OCI-LY7 (cell line): ENCODE measurements at regions not wholly inside any gene's neighbourhood (a gene's known extent, or its start where the extent isn't known, plus 50 kb on each side); places are given as distances from the start of the nearest gene placed in this dataset.

Experiments
- BruUV-seq: library from RNA; stranded (reverse); fragments of 400-500 nt; replicated peaks from 2 replicates; lab custom pipeline; 2021; lab: Mats Ljungman, UMichigan
- CTCF ChIA-PET: fragments of 300-600 bp; sonication (Branson Sonifier 250); formaldehyde crosslinking; loops from one replicate; lab custom pipeline; 2022; ENCODE audit warnings: antibody characterized with exemption; ENCODE audit not compliant: unreplicated experiment; lab: Charles Lee
- POLR2A ChIA-PET: fragments of 300-600 bp; sonication (Branson Sonifier 250); formaldehyde crosslinking; loops from one replicate; lab custom pipeline; 2022; ENCODE audit warnings: antibody characterized with exemption; lab: Charles Lee
- DNase-seq: peaks from one replicate; pipeline ENCODE4 v3.0.0-alpha.2; 2015; ENCODE audit warnings: low spot score
- H2AFZ ChIP-seq: fragments of 200-600 bp; sonication (generic), shearing (Covaris generic); 2 replicates; pipeline ENCODE4 v1.6.1; 2014; ENCODE audit warnings: mild to moderate bottlenecking, antibody characterized with exemption, low read length, moderate library complexity
- H3K27ac ChIP-seq: fragments of 200-600 bp; sonication (generic); 2 replicates; pipeline ENCODE4 v1.5.1; 2014; ENCODE audit warnings: mixed run types, low read depth, mild to moderate bottlenecking, moderate library complexity, low read length, inconsistent platforms; ENCODE audit not compliant: poor library complexity, severe bottlenecking
- H3K36me3 ChIP-seq: fragments of 200-600 bp; sonication (generic); 2 replicates; pipeline ENCODE4 v1.6.1; 2014; ENCODE audit warnings: mild to moderate bottlenecking, antibody characterized with exemption, low read length, moderate library complexity, mixed read lengths; ENCODE audit not compliant: insufficient read depth
- H3K4me1 ChIP-seq: fragments of 200-600 bp; sonication (generic); 2 replicates; pipeline ENCODE4 v1.5.1; 2014; ENCODE audit warnings: mild to moderate bottlenecking, low read length; ENCODE audit not compliant: insufficient read depth, poor library complexity, severe bottlenecking
- H3K4me2 ChIP-seq: fragments of 200-600 bp; sonication (generic); 2 replicates; pipeline ENCODE4 v1.6.1; 2014; ENCODE audit warnings: mild to moderate bottlenecking, low read length
- H3K4me3 ChIP-seq: fragments of 200-600 bp; sonication (generic); 2 replicates; pipeline ENCODE4 v1.5.1; 2014; ENCODE audit warnings: mild to moderate bottlenecking, low read depth, low read length; ENCODE audit not compliant: poor library complexity, severe bottlenecking
- H3K79me2 ChIP-seq: fragments of 200-600 bp; sonication (generic); 2 replicates; pipeline ENCODE4 v1.6.1; 2016; ENCODE audit warnings: low read depth, mild to moderate bottlenecking, low read length, moderate library complexity, mixed read lengths; ENCODE audit not compliant: insufficient read depth
- H3K9me2 ChIP-seq: fragments of 200-600 bp; sonication (generic); 2 replicates; pipeline ENCODE4 v1.6.1; 2016; ENCODE audit warnings: mild to moderate bottlenecking, low read length, mixed read lengths; ENCODE audit not compliant: insufficient read depth
- H3K9me3 ChIP-seq: fragments of 200-600 bp; sonication (generic); 2 replicates; pipeline ENCODE4 v1.6.1; 2014; ENCODE audit warnings: mild to moderate bottlenecking, mixed run types, low read length, mixed read lengths
- H4K20me1 ChIP-seq: fragments of 200-600 bp; sonication (generic); 2 replicates; pipeline ENCODE4 v1.6.1; 2014; ENCODE audit warnings: mild to moderate bottlenecking, antibody characterized with exemption, low read length, moderate library complexity, mixed read lengths; ENCODE audit not compliant: insufficient read depth
- CTCF ChIP-seq: fragments of 200-600 bp; sonication (generic); conservative IDR thresholded peaks from 2 replicates; pipeline ENCODE4 v1.5.1; 2014; ENCODE audit warnings: mild to moderate bottlenecking, antibody characterized with exemption, low read length, moderate library complexity, mixed read lengths
- EZH2phosphoT487 ChIP-seq: fragments of 200-600 bp; sonication (generic); IDR thresholded peaks from 2 replicates; pipeline ENCODE4 v1.6.1; 2018; ENCODE audit warnings: low read depth, borderline replicate concordance, mild to moderate bottlenecking, mixed run types, antibody characterized with exemption, low read length, moderate library complexity, mixed read lengths
- intact Hi-C: fragments of 100-400 bp; cut with micrococcal nuclease; formaldehyde crosslinking; loops from one replicate; pipeline ENCODE4 v1.10.0; 2022; ENCODE audit not compliant: unreplicated experiment

GRCh38 chr9:29844251-29844650, 2271.0 kb upstream of the C9orf72 start:
- H2AFZ ChIP-seq = no peak overlapping the region
- DNase-seq = no peak
- H3K79me2 ChIP-seq = no peaks in the 10 kb centered on the region
- no peaks in the 10 kb centered on the region for H4K20me1 ChIP-seq
- H3K4me3 ChIP-seq = no peak overlapping the region
- POLR2A ChIA-PET = interaction anchor here (1.0 kb wide), 1 partner anchor 9 kb away, joined by 4 read pairs; no protein-coding TSS in a partner anchor
- no peaks in the 10 kb centered on the region for H3K36me3 ChIP-seq
- CTCF ChIA-PET = no interaction called here
- intact Hi-C loops = no loop called here
- H3K4me1 ChIP-seq = no peaks in the 10 kb centered on the region
- no peak overlapping the region for H3K4me2 ChIP-seq
- no peak overlapping the region for H3K27ac ChIP-seq
- no peaks in the 10 kb centered on the region for H3K9me2 ChIP-seq
- no TSS peak for BruUV-seq
- TF ChIP-seq CTCF (no peak), EZH2phosphoT487 (no peak)
- H3K9me3 ChIP-seq = no peaks in the 10 kb centered on the region

DNA sequence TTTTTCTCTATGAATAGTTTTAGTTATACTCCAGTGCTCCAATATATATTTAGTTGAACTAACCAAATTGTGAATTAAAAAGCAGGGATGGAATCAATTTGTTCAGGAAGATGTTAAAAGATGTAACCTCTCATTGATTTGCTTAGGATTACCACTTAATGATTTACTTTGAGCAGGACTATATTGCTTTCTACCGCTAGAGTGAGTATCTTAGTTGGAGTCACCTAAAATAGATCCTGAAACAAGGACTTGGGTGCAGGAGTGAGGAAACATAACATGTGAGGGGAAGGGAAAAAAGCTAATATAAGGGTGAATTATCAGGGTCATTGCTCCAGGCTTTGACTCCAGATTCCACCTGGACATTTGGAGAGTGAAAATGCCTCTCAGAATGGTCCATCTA, 2277.4 kb upstream of the C9orf72 start:
- intact Hi-C loops = no loop called here
- no peak overlapping the region for H3K4me2 ChIP-seq

DNA sequence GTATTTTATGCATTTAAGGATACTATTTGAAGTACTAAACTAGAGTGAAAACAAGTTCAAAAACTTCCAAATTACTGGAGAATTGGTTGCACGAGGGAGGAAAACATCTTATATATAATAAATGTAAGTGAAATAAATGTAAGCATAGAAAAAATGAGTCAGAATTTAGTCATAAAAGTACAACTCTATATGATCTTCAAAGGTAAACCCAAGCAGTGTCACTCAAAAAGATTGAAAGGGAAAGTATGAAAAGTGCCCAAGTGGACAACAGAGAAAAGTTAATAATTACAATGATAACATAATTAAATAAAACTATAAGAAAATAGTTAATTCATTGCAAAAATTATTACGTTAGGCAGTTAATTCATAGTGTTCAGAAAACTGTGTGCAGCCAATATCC, 2288.5 kb upstream of the C9orf72 start:
- H2AFZ ChIP-seq = no peak overlapping the region
- ChIA-PET CTCF (no interaction called here), POLR2A (no interaction called here)
- intact Hi-C loops = no loop called here
- H3K79me2 ChIP-seq = no peaks in the 10 kb centered on the region
- DNase-seq = no peak
- H3K4me3 ChIP-seq = no peak overlapping the region
- BruUV-seq = no TSS peak
- no peaks in the 10 kb centered on the region for H3K4me1 ChIP-seq
- no peak for TF ChIP-seq CTCF
- H3K9me3 ChIP-seq = no peaks in the 10 kb centered on the region
- H3K4me2 ChIP-seq = no peak overlapping the region
- no peaks in the 10 kb centered on the region for H4K20me1 ChIP-seq
- no peak overlapping the region for H3K27ac ChIP-seq
- no peaks in the 10 kb centered on the region for H3K9me2 ChIP-seq
- H3K36me3 ChIP-seq = no peaks in the 10 kb centered on the region

More for the DNA sequence above, 2277.4 kb upstream of the C9orf72 start:
- H3K9me2 ChIP-seq = no peaks in the 10 kb centered on the region
- no peak overlapping the region for H3K27ac ChIP-seq
- no peaks in the 10 kb centered on the region for H3K36me3 ChIP-seq
- DNase-seq = no peak
- H4K20me1 ChIP-seq = no peaks in the 10 kb centered on the region
- no TSS peak for BruUV-seq
- no peaks in the 10 kb centered on the region for H3K79me2 ChIP-seq
- no peaks in the 10 kb centered on the region for H3K9me3 ChIP-seq
- ChIA-PET CTCF (no interaction called here), POLR2A (no interaction called here)
- no peak overlapping the region for H2AFZ ChIP-seq
- H3K4me1 ChIP-seq = no peaks in the 10 kb centered on the region
- H3K4me3 ChIP-seq = no peak overlapping the region
- TF ChIP-seq EZH2phosphoT487 (no peak), CTCF (no peak)
